Middle frontal gyrus (tissue), 1 donor: ENCODE measurements at regions not wholly inside any gene's neighbourhood (a gene's known extent, or its start where the extent isn't known, plus 50 kb on each side); places are given as distances from the start of the nearest gene placed in this dataset.

ENCODE experiments used
- DNase-seq: peaks from one replicate; pipeline ENCODE4 v3.0.0-alpha.2; 2015; ENCODE audit warnings: low spot score; ENCODE audit errors: extremely low spot score

DNA sequence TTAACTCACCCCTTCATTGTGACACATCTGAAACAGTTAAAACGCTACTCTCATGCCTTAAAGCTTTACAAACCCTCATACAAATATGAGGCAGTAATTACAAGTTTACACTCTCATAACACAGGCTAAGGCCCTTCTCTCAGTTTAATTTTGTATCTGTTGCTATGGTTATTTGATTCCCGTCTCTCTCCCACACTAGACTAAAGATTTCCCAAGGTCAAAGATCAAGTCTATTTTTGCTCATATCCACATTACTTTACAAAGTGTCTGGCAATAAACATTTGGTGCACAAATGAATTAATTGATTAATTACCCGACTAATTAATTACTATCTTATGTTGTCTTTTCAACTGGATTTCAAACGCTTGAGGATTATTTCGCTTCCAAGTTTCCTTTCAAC is 86.4 kb upstream of the MYOCD start:
- DNase-seq = no peak

DNA sequence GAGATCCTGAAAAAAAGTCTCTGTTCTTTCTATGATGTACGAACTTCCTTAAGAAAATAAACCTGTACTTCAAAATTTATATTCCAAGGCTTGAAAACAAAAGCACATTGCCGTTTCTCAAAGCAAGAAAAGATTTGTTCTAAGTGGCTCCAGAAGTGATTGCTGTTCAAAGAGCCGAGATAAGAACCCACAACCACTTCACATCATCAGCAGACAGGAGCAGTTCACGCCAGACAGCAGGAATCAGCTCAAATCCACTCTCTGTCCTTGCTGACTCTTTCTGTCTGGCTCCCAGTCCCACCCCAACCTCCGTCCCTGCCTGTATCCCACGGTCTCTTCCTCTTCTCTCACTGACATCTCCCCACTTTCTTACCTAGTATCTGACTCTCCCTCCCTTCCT is 85.0 kb upstream of the MYOCD start:
- no peak for DNase-seq

DNA sequence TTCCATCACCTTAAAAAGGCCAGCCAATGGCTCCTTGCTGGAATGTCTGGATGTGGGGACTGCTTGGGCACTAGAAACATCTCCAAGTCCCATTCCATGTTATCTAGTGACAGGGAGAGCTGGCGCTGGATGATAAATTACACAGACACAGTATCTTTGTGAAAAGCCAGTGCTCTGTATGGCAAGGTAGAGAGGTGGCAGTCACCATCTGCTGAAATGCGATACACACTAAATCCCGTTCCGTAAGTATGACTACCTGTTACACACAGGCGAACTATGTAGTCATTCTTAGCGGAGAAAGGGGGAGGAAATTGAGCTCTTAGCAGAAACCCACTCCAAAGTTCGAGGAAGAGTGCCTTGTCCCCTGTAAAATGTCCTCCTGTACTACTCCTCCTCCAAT is 81.0 kb upstream of the MYOCD start:
- DNase-seq = no peak

DNA sequence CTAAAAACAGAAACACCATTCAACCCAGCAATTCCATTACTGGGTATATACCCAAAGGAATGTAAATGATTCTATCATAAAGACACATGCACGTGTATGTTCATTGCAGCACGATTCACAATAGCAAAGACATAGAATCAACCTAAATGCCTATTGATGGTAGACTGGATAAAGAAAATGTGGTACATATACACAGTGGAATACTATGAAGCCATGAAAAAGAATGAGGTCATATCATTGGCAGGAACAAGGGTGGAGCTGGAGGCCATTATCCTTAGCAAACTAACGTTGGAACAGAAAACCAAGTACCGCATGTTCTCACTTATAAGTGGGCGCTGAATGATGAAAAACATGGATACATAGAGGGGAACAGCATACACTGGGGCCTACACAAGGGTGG is 77.2 kb upstream of the MYOCD start:
- DNase-seq = no peak

DNA sequence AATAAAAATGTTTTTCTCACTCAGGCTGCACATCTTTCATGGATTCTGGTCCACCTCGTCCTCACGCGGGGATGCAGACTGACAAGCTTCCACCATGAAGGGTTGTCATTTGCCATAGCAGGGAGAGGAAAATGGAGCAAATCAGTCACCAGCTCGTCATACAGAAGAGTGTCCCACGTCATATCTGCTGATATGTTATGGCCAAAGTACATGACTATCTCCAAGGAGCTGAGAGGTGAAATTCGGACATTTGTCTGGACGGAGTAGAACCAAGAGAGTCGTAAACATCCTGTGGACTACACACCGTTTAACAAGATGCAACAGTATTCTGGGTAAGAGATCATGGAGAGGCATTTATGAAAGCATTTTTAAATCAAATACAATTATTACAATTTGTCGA is 75.3 kb upstream of the MYOCD start:
- DNase-seq = no peak

DNA sequence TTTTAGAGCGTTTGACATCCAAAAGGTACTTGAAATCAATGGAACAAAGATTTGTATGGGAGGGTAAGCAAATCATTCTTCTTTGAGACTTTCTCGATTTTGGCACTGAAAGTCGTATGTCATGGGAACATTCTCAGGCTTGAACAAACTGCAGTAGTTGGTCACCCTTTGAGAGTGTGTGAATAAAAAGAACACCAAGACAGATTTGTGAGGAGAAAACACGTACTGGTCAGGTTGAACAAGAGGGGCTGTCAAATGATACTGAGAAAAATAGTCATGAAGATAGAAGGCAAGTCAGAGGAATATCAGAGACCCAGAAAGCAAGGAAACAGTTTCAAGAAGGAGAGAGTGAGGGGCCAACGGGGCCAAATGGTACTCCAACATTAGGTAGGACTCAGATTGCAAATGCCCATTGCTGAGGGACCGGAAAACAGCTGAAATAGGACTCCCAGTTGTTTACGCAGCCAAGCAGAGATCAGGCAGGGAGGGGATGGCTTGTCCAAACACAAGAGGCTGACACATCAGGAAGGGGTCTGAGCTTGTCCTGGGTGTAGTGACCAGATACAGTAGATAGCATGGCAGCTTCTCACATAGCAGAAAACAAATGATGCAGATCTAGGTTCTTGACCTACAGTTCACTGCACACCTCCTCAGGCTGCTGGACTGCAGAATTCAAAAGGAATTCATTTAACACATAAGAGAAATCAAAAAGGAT is 74.5 kb upstream of the MYOCD start:
- no peak for DNase-seq

DNA sequence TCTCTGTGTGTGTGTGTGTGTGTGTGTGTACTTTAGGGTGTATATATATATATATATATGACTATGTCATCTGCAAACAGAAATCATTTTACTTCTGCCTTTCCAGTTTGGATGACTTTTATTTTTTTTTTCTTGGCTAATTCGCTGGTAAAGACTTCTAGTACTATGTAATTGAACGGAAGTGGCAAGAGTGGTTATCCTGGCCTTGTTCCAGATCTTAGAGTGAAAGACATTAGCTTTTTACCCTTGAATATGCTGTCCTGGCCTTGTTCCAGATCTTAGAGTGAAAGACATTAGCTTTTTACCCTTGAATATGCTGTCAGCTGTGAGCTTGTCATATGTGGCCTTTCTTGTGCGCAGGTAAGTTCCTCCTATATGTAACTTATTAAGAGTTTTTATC is 72.7 kb upstream of the MYOCD start:
- DNase-seq = no peak

DNA sequence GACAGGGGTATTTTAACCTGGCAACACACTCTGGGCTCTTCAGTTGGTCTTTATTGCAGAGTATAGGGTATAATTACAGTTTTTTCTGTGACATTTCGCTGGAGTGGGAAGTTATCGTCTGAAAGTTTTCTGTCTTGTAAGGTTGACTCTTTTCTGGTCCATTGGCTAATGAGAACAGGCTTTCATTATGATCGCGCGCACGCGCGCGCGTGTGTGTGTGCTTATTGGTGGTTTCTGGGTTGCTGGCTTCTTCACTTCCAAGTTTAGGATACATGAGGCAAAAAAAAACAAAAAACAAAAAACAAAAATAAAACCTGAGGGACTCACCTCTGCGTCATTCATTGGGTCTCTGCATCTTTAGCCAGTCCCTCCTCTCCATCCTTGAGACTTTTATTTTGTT is 68.7 kb upstream of the MYOCD start:
- DNase-seq = no peak

DNA sequence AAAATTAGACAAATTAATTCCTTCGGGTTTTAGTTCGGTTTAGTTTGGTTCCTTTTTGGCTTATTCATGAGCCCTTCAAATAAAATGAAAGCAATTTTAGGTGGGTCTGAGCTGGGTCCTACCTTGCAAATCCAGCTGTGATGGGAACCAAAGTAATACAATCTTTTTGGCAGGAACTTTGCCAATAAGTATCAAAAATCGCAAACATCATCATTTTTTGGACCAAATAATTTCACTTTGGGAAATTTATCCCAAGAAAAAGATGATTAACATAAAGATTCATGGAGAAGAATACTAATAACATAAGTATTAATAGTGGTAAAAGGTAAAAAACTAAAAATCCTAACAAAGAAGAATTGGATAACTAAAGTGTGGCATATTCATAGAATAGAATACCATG is 67.8 kb upstream of the MYOCD start:
- no peak for DNase-seq

DNA sequence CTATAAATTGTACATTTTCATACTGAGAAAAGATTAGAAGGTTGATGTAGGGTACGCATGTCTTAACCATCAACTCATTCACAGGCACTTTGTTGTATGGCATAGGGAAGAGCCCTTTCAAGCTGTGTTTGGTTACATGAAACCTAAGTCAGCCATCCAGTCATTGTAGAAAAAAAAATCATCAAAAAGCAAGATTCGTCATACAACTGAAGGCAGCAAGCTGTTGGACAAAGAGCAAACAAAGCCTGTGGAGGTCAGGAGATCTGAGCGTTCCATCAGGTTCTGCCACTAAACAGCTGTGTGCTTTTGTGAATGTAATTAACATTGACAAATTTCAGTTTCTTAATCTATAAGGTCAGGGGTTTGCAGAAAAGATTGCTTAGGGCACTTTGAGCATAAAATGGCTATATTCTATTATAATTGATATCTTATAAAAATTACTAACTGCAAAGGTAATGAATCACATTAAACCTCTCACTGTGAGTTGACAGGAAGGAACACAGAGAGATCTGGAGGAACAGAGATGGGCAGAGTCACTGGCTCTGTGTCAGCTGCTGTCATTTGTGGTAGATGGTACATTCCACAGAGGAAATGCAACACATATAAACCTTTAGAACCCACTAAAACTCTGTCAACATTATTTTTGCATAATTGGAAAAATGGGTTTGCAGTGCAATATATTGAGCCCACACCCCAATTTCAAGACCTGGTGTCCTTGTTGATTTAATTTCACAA is 66.3 kb upstream of the MYOCD start:
- no peak for DNase-seq

DNA sequence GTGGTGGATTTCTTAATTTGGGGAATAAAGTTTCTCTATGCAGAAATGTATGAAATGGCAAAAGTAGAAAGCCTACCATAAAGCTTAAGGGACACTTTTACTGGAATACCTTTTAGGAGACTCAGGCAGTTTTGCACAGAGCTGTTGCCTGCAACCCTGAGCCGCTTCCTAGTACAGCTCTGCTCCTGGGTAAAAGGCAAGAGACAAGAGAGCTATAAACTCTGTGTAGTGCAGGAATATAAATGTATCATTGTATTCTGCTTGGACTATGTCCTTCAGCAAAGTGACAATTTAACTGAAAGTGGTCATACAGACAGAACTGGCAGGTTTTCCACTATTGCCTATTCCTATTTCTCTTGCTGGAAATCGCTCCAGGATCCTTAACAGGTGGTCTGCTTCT is 65.3 kb upstream of the MYOCD start:
- DNase-seq = no peak

DNA sequence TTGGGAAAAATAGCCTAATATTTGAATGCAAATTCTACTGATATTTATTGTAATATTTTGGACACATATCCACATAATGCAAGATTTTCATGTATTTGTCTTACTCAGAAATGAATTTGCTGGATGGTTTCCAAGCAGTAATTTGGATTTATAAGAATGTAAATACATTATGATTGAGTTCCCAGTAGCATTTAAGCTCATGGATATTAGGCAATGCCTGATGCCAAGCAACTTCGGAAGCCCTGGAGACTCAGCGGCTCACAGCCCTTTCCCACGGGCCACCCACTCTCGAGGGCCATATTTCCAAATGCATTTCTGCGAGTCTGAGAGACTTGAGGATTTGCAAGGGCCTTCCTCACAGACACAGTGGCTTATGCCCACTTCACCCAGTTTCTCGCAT is 62.1 kb upstream of the MYOCD start:
- no peak for DNase-seq

DNA sequence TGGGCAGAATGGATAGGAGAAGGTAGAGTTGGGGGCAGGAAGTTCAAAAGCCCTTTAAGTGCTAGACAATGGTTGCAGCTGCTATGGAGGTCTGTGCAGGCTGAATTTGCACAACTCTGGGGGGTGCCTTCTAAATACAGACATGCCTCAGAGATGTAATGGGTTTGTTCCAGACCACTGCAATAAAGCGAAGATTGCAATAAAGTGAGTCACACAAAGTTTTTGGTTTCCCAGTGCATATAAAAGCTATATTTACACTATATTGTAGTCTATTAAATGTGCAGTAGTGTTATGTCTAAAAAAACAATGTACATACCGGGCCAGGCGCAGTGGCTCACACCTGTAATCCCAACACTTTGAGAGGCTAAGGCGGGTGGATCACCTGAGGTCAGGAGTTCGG is 60.5 kb upstream of the MYOCD start:
- DNase-seq = no peak

DNA sequence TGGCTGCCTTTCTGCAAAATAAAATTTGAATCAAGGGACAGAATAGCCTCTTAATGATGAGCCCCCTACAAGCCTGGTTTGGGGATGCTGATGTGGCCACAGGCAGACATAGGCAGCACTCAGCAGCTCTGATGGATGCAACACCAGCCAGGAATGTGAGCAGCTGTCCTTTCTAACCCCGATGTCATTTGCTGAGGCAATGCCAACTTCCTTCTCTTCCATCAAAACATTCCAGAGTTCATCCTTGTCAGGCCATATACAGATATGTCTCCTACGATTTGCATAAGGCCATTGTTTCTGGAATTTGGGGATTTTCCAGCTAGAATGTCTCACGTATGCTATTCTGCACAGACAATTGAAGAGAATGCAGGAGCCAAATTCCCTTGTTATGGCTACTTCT is 52.1 kb upstream of the MYOCD start:
- DNase-seq = no peak
